ENCODE measurements at regions not wholly inside any gene's neighbourhood (a gene's known extent, or its start where the extent isn't known, plus 50 kb on each side); places are given as distances from the start of the nearest gene placed in this dataset.

GRCh38 chr3:72560846-72561675 lies 287.2 kb downstream of the SHQ1 start:
- TF ChIP-seq POLR2A (IDR thresholded peaks at IDR 0.05; ENCODE audit: low read depth, low read length) (no peak), POLR2AphosphoS5 (IDR thresholded peaks at IDR 0.05; ENCODE audit: low read depth, low read length) (no peak), TAF1 (IDR thresholded peaks at IDR 0.05; ENCODE audit: low read depth, low read length) (no peak)

Data from GM12891 (cell line).